ENCODE measurements at regions not wholly inside any gene's neighbourhood (a gene's known extent, or its start where the extent isn't known, plus 50 kb on each side); places are given as distances from the start of the nearest gene placed in this dataset.

- H3K36me3 ChIP-seq (ENCODE audit: control insufficient read depth, insufficient read depth, low read length) = no peaks in the 10 kb centered on the region
- ATAC-seq (no peak), FAIRE-seq (no peak), DNase-seq (ENCODE audit: extremely low read depth in 1 of 4, low spot score in 3 of 4) (no peak)
- H3K27ac ChIP-seq (ENCODE audit: extremely low read depth, low read depth, low read length) = no peak overlapping the region
- H3K4me3 ChIP-seq = no peak overlapping the region
- TF ChIP-seq MAFF (IDR thresholded peaks at IDR 0.05; ENCODE audit: low read length) = peak; percentile 91
- TF ChIP-seq ZNF316 (IDR thresholded peaks at IDR 0.05) = peak; percentile 94
- TF ChIP-seq ARNT (IDR thresholded peaks at IDR 0.05) = no peak
- no peak for TF ChIP-seq HDGF (IDR thresholded peaks at IDR 0.05)
- peak; percentile 94 for TF ChIP-seq MAFK (IDR thresholded peaks at IDR 0.05; ENCODE audit: low read length)
- peak; percentile 83 for TF ChIP-seq C11orf30 (IDR thresholded peaks at IDR 0.05; ENCODE audit: low read depth)
- TF ChIP-seq MAFG (tag; conservative IDR thresholded peaks at IDR 0.05) = peak; percentile 90
- in situ Hi-C loops (cut with MboI) = no loop called here
- CTCF ChIA-PET (ENCODE audit: low intra/inter-chr PET ratio) = no interaction called here
- H3K4me1 ChIP-seq (replicated peaks in 1 of 2; ENCODE audit: control insufficient read depth in 2 of 2, insufficient read depth in 2 of 2, low read length in 2 of 2) = no peaks in the 10 kb centered on the region
- H3K9ac ChIP-seq (ENCODE audit: insufficient read depth in 1 of 2, low read depth in 2 of 2, low read length in 2 of 2) = no peak overlapping the region
- no peaks in the 10 kb centered on the region for H3K79me2 ChIP-seq (ENCODE audit: control insufficient read depth, insufficient read depth, low read length)
- H3K9me3 ChIP-seq (replicated peaks; ENCODE audit: control insufficient read depth, insufficient read depth, low read depth, low read length) = no peaks in the 10 kb centered on the region
- H3K9me1 ChIP-seq (ENCODE audit: control insufficient read depth, insufficient read depth, low read length) = no peaks in the 10 kb centered on the region
- no peaks in the 10 kb centered on the region for H4K20me1 ChIP-seq (replicated peaks; ENCODE audit: control insufficient read depth, insufficient read depth, low read length)
- POLR2A ChIA-PET = interaction anchor here (0.6 kb wide), 1 partner anchor 148 kb away, joined by 3 read pairs; no protein-coding TSS in a partner anchor
- no peaks in the 10 kb centered on the region for H3K27me3 ChIP-seq (ENCODE audit: control insufficient read depth in 2 of 2, insufficient read depth in 2 of 2, low read length in 2 of 2)
- 0% methylated on average over 1 of the region's 1 CpG for WGBS (ENCODE audit: insufficient coverage, low coverage, missing lambda C conversion rate)
- no peak overlapping the region for H3K4me2 ChIP-seq (ENCODE audit: insufficient read depth, low read length)
- intact Hi-C loops (cut with micrococcal nuclease) = no loop called here
- H2AFZ ChIP-seq (ENCODE audit: low read depth, low read length) = no peak overlapping the region
- no TSS peak for BruUV-seq (replicated peaks)
These were observed 501.5 kb upstream of the HS3ST5 start for GRCh38 chr6:114844359-114844758.

DNA sequence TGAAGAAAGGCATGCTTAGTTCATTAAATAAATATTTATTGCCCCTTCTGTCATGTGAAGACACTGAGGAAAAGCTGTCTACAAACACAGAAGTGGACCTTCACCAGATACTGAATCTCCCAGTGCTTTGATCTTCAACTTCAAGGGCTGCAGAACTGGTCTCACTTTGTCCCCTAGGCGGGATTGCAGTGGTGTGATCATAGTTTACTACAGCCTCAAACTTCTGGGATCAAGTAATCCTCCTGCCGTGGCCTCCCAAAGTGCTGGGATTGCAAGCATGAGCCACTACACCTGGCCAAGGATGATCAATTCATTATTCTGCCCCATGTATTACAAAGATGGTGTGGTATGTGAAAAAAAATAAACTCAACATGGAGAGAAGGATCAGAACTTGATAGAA is 496.2 kb upstream of the HS3ST5 start:
- Histone ChIP-seq H3K9me3 (replicated peaks; ENCODE audit: control insufficient read depth, insufficient read depth, low read depth, low read length) (peaks cover 2% of the 10 kb centered on the region; the same call in 1 of the 2 replicates), H3K9ac (ENCODE audit: insufficient read depth in 1 of 2, low read depth in 2 of 2, low read length in 2 of 2) (no peak overlapping the region), H3K36me3 (ENCODE audit: control insufficient read depth, insufficient read depth, low read length) (no peaks in the 10 kb centered on the region), H4K20me1 (replicated peaks; ENCODE audit: control insufficient read depth, insufficient read depth, low read length) (no peaks in the 10 kb centered on the region), H3K79me2 (ENCODE audit: control insufficient read depth, insufficient read depth, low read length) (no peaks in the 10 kb centered on the region), H2AFZ (ENCODE audit: low read depth, low read length) (no peak overlapping the region), H3K27me3 (ENCODE audit: control insufficient read depth in 2 of 2, insufficient read depth in 2 of 2, low read length in 2 of 2) (no peaks in the 10 kb centered on the region), H3K4me3 (no peak overlapping the region), H3K27ac (ENCODE audit: extremely low read depth, low read depth, low read length) (no peak overlapping the region), H3K9me1 (ENCODE audit: control insufficient read depth, insufficient read depth, low read length) (no peaks in the 10 kb centered on the region), H3K4me1 (replicated peaks in 1 of 2; ENCODE audit: control insufficient read depth in 2 of 2, insufficient read depth in 2 of 2, low read length in 2 of 2) (no peaks in the 10 kb centered on the region), H3K4me2 (ENCODE audit: insufficient read depth, low read length) (no peak overlapping the region)
- in situ Hi-C loops (cut with MboI) = no loop called here
- intact Hi-C loops (cut with micrococcal nuclease) = no loop called here
- CTCF ChIA-PET (ENCODE audit: low intra/inter-chr PET ratio) = no interaction called here
- 0% methylated on average over 2 of the region's 2 CpGs for WGBS (ENCODE audit: insufficient coverage, low coverage, missing lambda C conversion rate)
- BruUV-seq (replicated peaks) = no TSS peak
- ATAC-seq = no peak
- TF ChIP-seq ZFX (CRISPR knock-in tag; IDR thresholded peaks at IDR 0.05) (no peak), DEAF1 (CRISPR knock-in tag; IDR thresholded peaks at IDR 0.05) (no peak), ZNF717 (CRISPR knock-in tag; IDR thresholded peaks at IDR 0.05) (no peak), ZBED1 (IDR thresholded peaks at IDR 0.05) (no peak)
- TF ChIP-seq, protein P1, sequence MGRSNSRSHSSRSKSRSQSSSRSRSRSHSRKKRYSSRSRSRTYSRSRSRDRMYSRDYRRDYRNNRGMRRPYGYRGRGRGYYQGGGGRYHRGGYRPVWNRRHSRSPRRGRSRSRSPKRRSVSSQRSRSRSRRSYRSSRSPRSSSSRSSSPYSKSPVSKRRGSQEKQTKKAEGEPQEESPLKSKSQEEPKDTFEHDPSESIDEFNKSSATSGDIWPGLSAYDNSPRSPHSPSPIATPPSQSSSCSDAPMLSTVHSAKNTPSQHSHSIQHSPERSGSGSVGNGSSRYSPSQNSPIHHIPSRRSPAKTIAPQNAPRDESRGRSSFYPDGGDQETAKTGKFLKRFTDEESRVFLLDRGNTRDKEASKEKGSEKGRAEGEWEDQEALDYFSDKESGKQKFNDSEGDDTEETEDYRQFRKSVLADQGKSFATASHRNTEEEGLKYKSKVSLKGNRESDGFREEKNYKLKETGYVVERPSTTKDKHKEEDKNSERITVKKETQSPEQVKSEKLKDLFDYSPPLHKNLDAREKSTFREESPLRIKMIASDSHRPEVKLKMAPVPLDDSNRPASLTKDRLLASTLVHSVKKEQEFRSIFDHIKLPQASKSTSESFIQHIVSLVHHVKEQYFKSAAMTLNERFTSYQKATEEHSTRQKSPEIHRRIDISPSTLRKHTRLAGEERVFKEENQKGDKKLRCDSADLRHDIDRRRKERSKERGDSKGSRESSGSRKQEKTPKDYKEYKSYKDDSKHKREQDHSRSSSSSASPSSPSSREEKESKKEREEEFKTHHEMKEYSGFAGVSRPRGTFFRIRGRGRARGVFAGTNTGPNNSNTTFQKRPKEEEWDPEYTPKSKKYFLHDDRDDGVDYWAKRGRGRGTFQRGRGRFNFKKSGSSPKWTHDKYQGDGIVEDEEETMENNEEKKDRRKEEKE (IDR thresholded peaks at IDR 0.05; ENCODE audit: borderline replicate concordance in 1 of 2, control insufficient read depth in 1 of 2, low read depth in 2 of 2, low read length in 1 of 2) = no peak
- TF ChIP-seq, protein P2, sequence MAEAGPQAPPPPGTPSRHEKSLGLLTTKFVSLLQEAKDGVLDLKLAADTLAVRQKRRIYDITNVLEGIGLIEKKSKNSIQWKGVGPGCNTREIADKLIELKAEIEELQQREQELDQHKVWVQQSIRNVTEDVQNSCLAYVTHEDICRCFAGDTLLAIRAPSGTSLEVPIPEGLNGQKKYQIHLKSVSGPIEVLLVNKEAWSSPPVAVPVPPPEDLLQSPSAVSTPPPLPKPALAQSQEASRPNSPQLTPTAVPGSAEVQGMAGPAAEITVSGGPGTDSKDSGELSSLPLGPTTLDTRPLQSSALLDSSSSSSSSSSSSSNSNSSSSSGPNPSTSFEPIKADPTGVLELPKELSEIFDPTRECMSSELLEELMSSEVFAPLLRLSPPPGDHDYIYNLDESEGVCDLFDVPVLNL (CRISPR knock-in tag; IDR thresholded peaks at IDR 0.05; ENCODE audit: low read depth) = no peak
- POLR2A ChIA-PET = no interaction called here
- DNase-seq (ENCODE audit: extremely low read depth in 1 of 4, low spot score in 3 of 4) = no peak
- FAIRE-seq = no peak

All from K562 (cell line).